ENCODE measurements at regions not wholly inside any gene's neighbourhood (a gene's known extent, or its start where the extent isn't known, plus 50 kb on each side); places are given as distances from the start of the nearest gene placed in this dataset.

- peaks cover 52% of the 10 kb centered on the region for H3K27me3 ChIP-seq (replicated peaks; ENCODE audit: insufficient read depth)
Measured at GRCh38 chr7:32301427-32301826, 188.8 kb downstream of the LSM5 start.

GRCh38 chr7:32299133-32299702, 191.0 kb downstream of the LSM5 start:
- H3F3A ChIP-seq (ENCODE audit: insufficient read depth) = no peaks in the 10 kb centered on the region
- peak overlapping the region; percentile 49 for H3K4me2 ChIP-seq (ENCODE audit: unreplicated experiment)
- H3K4me3 ChIP-seq = peak overlapping the region; percentile 44
- no peaks in the 10 kb centered on the region for H3K4me1 ChIP-seq (ENCODE audit: insufficient read depth)
- H3K27ac ChIP-seq = no peak overlapping the region
- DNase-seq = no peak
- in situ Hi-C loops (cut with MboI) = no loop called here
- no peaks in the 10 kb centered on the region for H3K36me3 ChIP-seq (ENCODE audit: low read depth)
- H4K20me1 ChIP-seq (ENCODE audit: insufficient read depth) = no peaks in the 10 kb centered on the region
- H3K27me3 ChIP-seq (replicated peaks; ENCODE audit: insufficient read depth) = peaks cover 59% of the 10 kb centered on the region
- H3K9me2 ChIP-seq (ENCODE audit: insufficient read depth) = no peaks in the 10 kb centered on the region
- H3K9me3 ChIP-seq (ENCODE audit: low read depth) = no peaks in the 10 kb centered on the region
- H3K9ac ChIP-seq = no peak overlapping the region
- TF ChIP-seq EZH2phosphoT487 (IDR thresholded peaks at IDR 0.05; ENCODE audit: insufficient read depth, low read depth) = no peak
- peak; percentile 28 for TF ChIP-seq EZH2 (IDR thresholded peaks at IDR 0.05; ENCODE audit: insufficient read depth, poor library complexity, severe bottlenecking)
- H2AFZ ChIP-seq = peak overlapping the region; percentile 58
- 9 to 12% methylated on average over 17 of the region's 17 CpGs for WGBS, 2 experiments (ENCODE audit: low coverage in 1 of 2, low lambda C conversion rate in 2 of 2, missing lambda C conversion rate in 2 of 2)
- H3K79me2 ChIP-seq (ENCODE audit: insufficient read depth) = no peaks in the 10 kb centered on the region

More at GRCh38 chr7:32301427-32301826, 188.8 kb downstream of the LSM5 start:
- TF ChIP-seq EZH2 (IDR thresholded peaks at IDR 0.05; ENCODE audit: insufficient read depth, poor library complexity, severe bottlenecking) (no peak), EZH2phosphoT487 (IDR thresholded peaks at IDR 0.05; ENCODE audit: insufficient read depth, low read depth) (no peak)
- in situ Hi-C loops (cut with MboI) = no loop called here
- no peaks in the 10 kb centered on the region for H3K36me3 ChIP-seq (ENCODE audit: low read depth)
- H2AFZ ChIP-seq = no peak overlapping the region
- no peak overlapping the region for H3K27ac ChIP-seq
- H3K9me3 ChIP-seq (ENCODE audit: low read depth) = no peaks in the 10 kb centered on the region
- no peaks in the 10 kb centered on the region for H3K4me1 ChIP-seq (ENCODE audit: insufficient read depth)
- H4K20me1 ChIP-seq (ENCODE audit: insufficient read depth) = no peaks in the 10 kb centered on the region
- H3K9ac ChIP-seq = no peak overlapping the region
- H3K4me2 ChIP-seq (ENCODE audit: unreplicated experiment) = no peak overlapping the region
- H3K79me2 ChIP-seq (ENCODE audit: insufficient read depth) = no peaks in the 10 kb centered on the region
- DNase-seq = no peak
- H3F3A ChIP-seq (ENCODE audit: insufficient read depth) = no peaks in the 10 kb centered on the region
- no peak overlapping the region for H3K4me3 ChIP-seq
- WGBS, 2 experiments (ENCODE audit: low coverage in 1 of 2, low lambda C conversion rate in 2 of 2, missing lambda C conversion rate in 2 of 2) = 21 to 27% methylated on average over 3 of the region's 3 CpGs
- H3K9me2 ChIP-seq (ENCODE audit: insufficient read depth) = no peaks in the 10 kb centered on the region

GRCh38 chr7:32298408-32299132, 191.6 kb downstream of the LSM5 start:
- H3K4me3 ChIP-seq = peak overlapping the region; percentile 44
- 6 to 8% methylated on average over 55 to 79 of the region's 80 CpGs for WGBS, 2 experiments (ENCODE audit: low coverage in 1 of 2, low lambda C conversion rate in 2 of 2, missing lambda C conversion rate in 2 of 2)

GRCh38 chr7:32293833-32294232, 196.3 kb downstream of the LSM5 start:
- H3K4me3 ChIP-seq = no peak overlapping the region
- H3K36me3 ChIP-seq (ENCODE audit: low read depth) = no peaks in the 10 kb centered on the region
- H3K79me2 ChIP-seq (ENCODE audit: insufficient read depth) = no peaks in the 10 kb centered on the region
- no peaks in the 10 kb centered on the region for H4K20me1 ChIP-seq (ENCODE audit: insufficient read depth)
- H3K9ac ChIP-seq = no peak overlapping the region
- no peak for TF ChIP-seq EZH2phosphoT487 (IDR thresholded peaks at IDR 0.05; ENCODE audit: insufficient read depth, low read depth)
- no peak for TF ChIP-seq EZH2 (IDR thresholded peaks at IDR 0.05; ENCODE audit: insufficient read depth, poor library complexity, severe bottlenecking)
- WGBS, 2 experiments (ENCODE audit: low coverage in 1 of 2, low lambda C conversion rate in 2 of 2, missing lambda C conversion rate in 2 of 2) = 7 to 11% methylated on average over 5 of the region's 5 CpGs
- no peak overlapping the region for H3K27ac ChIP-seq
- no peaks in the 10 kb centered on the region for H3F3A ChIP-seq (ENCODE audit: insufficient read depth)
- in situ Hi-C loops (cut with MboI) = no loop called here
- DNase-seq = no peak
- peaks cover 29% of the 10 kb centered on the region for H3K27me3 ChIP-seq (replicated peaks; ENCODE audit: insufficient read depth)
- H3K9me3 ChIP-seq (ENCODE audit: low read depth) = no peaks in the 10 kb centered on the region
- H3K4me2 ChIP-seq (ENCODE audit: unreplicated experiment) = no peak overlapping the region
- no peaks in the 10 kb centered on the region for H3K9me2 ChIP-seq (ENCODE audit: insufficient read depth)
- H3K4me1 ChIP-seq (ENCODE audit: insufficient read depth) = no peaks in the 10 kb centered on the region
- no peak overlapping the region for H2AFZ ChIP-seq

More at GRCh38 chr7:32298408-32299132, 191.6 kb downstream of the LSM5 start:
- peaks cover 59% of the 10 kb centered on the region for H3K27me3 ChIP-seq (replicated peaks; ENCODE audit: insufficient read depth)
- H4K20me1 ChIP-seq (ENCODE audit: insufficient read depth) = no peaks in the 10 kb centered on the region
- H3K9me2 ChIP-seq (ENCODE audit: insufficient read depth) = no peaks in the 10 kb centered on the region
- peak; percentile 7 for DNase-seq
- no peaks in the 10 kb centered on the region for H3K79me2 ChIP-seq (ENCODE audit: insufficient read depth)
- H3K9me3 ChIP-seq (ENCODE audit: low read depth) = no peaks in the 10 kb centered on the region
- H3K9ac ChIP-seq = no peak overlapping the region
- in situ Hi-C loops (cut with MboI) = no loop called here
- H3K4me2 ChIP-seq (ENCODE audit: unreplicated experiment) = peak overlapping the region; percentile 49
- TF ChIP-seq EZH2phosphoT487 (IDR thresholded peaks at IDR 0.05; ENCODE audit: insufficient read depth, low read depth) (no peak), EZH2 (IDR thresholded peaks at IDR 0.05; ENCODE audit: insufficient read depth, poor library complexity, severe bottlenecking) (no peak)
- H3K4me1 ChIP-seq (ENCODE audit: insufficient read depth) = no peaks in the 10 kb centered on the region
- no peaks in the 10 kb centered on the region for H3F3A ChIP-seq (ENCODE audit: insufficient read depth)
- no peak overlapping the region for H3K27ac ChIP-seq
- H3K36me3 ChIP-seq (ENCODE audit: low read depth) = no peaks in the 10 kb centered on the region
- peak overlapping the region; percentile 58 for H2AFZ ChIP-seq
